Heart right ventricle (tissue), 16 donors: ENCODE measurements at regions not wholly inside any gene's neighbourhood (a gene's known extent, or its start where the extent isn't known, plus 50 kb on each side); places are given as distances from the start of the nearest gene placed in this dataset.
"Not testable (repeated sequence)": the region's sequence is repeated elsewhere in the genome, so short reads cannot be mapped to it uniquely, and the experiment has no call there.

Experiments
- ATAC-seq, 8 donors: fragments of 200-7000 bp; cut with Tn5 transposase; one replicate each; pipeline ENCODE4 v1.9.1; 2020; ENCODE audit warnings: mild to moderate bottlenecking in 8 of 8, moderate library complexity in 8 of 8, moderate number of reproducible peaks in 1 of 8
- DNase-seq, 2 donors: peaks; one replicate each; pipeline ENCODE4 v3.0.0-alpha.2; 2020
- H3K27ac ChIP-seq, 10 donors: fragments of 200-600 bp; sonication (generic) in 2 of 10; one replicate each; pipeline versions ENCODE4 v1.5.0 to v1.8.0; 2020 to 2022; ENCODE audit warnings: mild to moderate bottlenecking in 3 of 10
- H3K27me3 ChIP-seq, 7 donors: fragments of 200-600 bp; one replicate each; pipeline ENCODE4 v1.8.0; 2021 to 2022; ENCODE audit warnings: mild to moderate bottlenecking in 2 of 7
- H3K36me3 ChIP-seq, 9 donors: fragments of 200-600 bp; sonication (generic) in 1 of 9; one replicate each; pipeline versions ENCODE4 v1.5.0 to v1.8.0; 2020 to 2022; ENCODE audit warnings: mild to moderate bottlenecking in 2 of 9
- H3K4me1 ChIP-seq, 9 donors: fragments of 200-600 bp; sonication (generic) in 1 of 9; one replicate each; pipeline versions ENCODE4 v1.5.0 to v1.8.0; 2020 to 2022; ENCODE audit warnings: mild to moderate bottlenecking in 4 of 9
- H3K4me3 ChIP-seq, 10 donors: fragments of 200-600 bp; sonication (generic) in 2 of 10; one replicate each; pipeline versions ENCODE4 v1.5.0 to v1.8.0; 2020 to 2022; ENCODE audit warnings: mild to moderate bottlenecking in 7 of 10, moderate library complexity in 2 of 10
- H3K9me3 ChIP-seq, 11 donors: fragments of 200-600 bp in 10 of 11; sonication (generic) in 2 of 11; one replicate each; pipeline versions ENCODE4 v1.5.0 to v1.8.0; 2013 to 2022; ENCODE audit warnings: mild to moderate bottlenecking in 2 of 11, control low read depth in 1 of 11, moderate library complexity in 1 of 11
- CTCF ChIP-seq, 9 donors: fragments of 200-600 bp; sonication (generic) in 2 of 9; IDR thresholded peaks; one replicate each; pipeline versions ENCODE4 v1.5.0 to v1.8.0; 2021 to 2022; ENCODE audit warnings: antibody characterized with exemption in 9 of 9, mild to moderate bottlenecking in 5 of 9, moderate library complexity in 1 of 9
- WGBS, 2 donors: extraction: QIAGEN DNeasy Blood & Tissue Kit; methylation state at CpG; one replicate each; pipeline ENCODE4 v1.1.7; 2013; ENCODE audit warnings: inconsistent platforms in 1 of 2; 5-methylcytosine and 5-hydroxymethylcytosine counted together
- intact Hi-C, 10 donors: fragments of 100-400 bp; cut with DNase I; formaldehyde crosslinking; loops; one replicate each; pipeline versions ENCODE4 v1.11.1 to v1.14.2; 2022
- donor health status: Arrhythmogenic right ventricular cardiomyopathy.
- donor health status: ischemic (EF 13 %, LVEDD 7.1; RV severe dilation, severe dysfunction).
- donor health status: healthy with polysubstance abuse.
- donor health status: DM: no; HTN: yes; CAD: no.
- donor health status: DM: no; HTN: no; CAD: no.
- donor health status: ischemic (EF 25% LVEDD 6.9; RV normal size, moderate dysfunction).
- donor health status: ischemic (EF 25% LVEDD 5.7; RV mildly dilated, moderate dysfunction).
- donor health status: healthy.
- donor health status: DM: yes; HTN: yes; CAD: no.
- donor health status: Ischemic cardiomyopathy.
- donor health status: ischemic (EF 35%, LVEDD 5.7; RV mildly dilated, moderate dysfunction).
- donor health status: nonischemic (EF 11% LVEDD 7.7; RV severe dilation, severe dysfunction).
- donor health status: DM: yes; HTN: yes; CAD: no.
- donor health status: PGD.
- donor health status: ischemic (EF 29% LVEDD 5.4; RV normal size, mild dysfunction).
- donor health status: nonischemic (EF 23%, LVEDD 6.1; RV moderate dilation, normal function).

GRCh38 chr1:87426463-87427249 is 98.0 kb downstream of the LMO4 start:
- Histone ChIP-seq H3K36me3 (no peaks in the 10 kb centered on the region), H3K4me3 (no peak overlapping the region), H3K27me3 (no peaks in the 10 kb centered on the region), H3K9me3 (peaks cover 0 to 3% (median 0%) of the 10 kb centered on the region in 11 donors), H3K4me1 (peaks cover 0 to 8% (median 0%) of the 10 kb centered on the region in 9 donors), H3K27ac (peak overlapping the region in 2 of 10 donors; percentile 10 to 35)
- ATAC-seq (peak in 7 of 8 donors; percentile 28 to 82 (median 61)), DNase-seq (peak in 1 of 2 donors; percentile 28)
- intact Hi-C loops = loop anchor here in 1 of 10 donors (2.0 kb wide), 1 partner anchor 24 kb away; no protein-coding TSS in a partner anchor
- 71 to 76% methylated on average over 12 of the region's 12 CpGs for WGBS, 2 donors
- TF ChIP-seq CTCF (IDR thresholded peaks at IDR 0.05) = no peak

DNA sequence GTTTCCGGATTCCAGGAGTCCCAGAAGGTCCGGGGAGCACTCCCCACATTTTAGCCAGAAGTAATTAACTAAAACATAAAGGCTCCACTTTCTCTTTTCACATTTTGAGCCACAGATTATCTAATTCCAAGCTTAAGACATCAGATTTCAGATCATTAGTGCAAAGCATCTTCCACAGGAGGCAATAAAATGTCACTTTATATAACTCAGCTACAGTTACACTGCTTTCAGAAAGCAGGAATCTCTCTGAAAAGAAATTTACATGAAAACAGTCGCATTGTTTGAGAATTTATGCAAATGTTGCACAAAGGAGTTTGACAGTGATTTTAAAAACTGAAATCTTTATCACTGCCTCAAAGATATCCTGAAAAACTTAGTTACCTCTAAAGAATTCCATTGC is 99.7 kb downstream of the LMO4 start:
- intact Hi-C loops = no loop called here
- no peak for TF ChIP-seq CTCF (IDR thresholded peaks at IDR 0.05)

DNA sequence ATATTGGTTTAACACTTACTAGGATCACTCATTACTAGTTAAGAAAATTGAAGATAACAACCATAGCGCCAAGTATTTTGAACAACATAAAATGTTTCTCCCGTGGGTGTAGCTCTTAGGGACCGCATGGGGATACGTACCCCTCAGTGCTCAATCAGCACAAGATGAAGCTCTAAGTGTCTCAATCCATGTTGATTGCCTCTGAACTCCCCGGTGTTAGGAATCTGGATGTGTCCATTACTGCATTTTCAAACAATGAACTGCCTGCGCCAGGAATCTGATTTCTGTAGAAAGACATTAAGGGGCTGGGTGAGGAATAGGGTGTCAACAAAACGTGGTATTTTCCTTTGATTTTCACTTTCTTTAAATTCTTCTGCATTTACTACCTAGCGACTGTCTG is 100.2 kb downstream of the LMO4 start:
- WGBS, 2 donors = 78 to 84% methylated on average over 8 of the region's 8 CpGs
- TF ChIP-seq CTCF (IDR thresholded peaks at IDR 0.05) = no peak

More for the DNA sequence above, 99.7 kb downstream of the LMO4 start:
- Histone ChIP-seq H3K9me3 (no peaks in the 10 kb centered on the region), H3K27ac (no peak overlapping the region), H3K4me1 (peaks cover 0 to 18% (median 0%) of the 10 kb centered on the region in 9 donors), H3K27me3 (no peaks in the 10 kb centered on the region), H3K4me3 (no peak overlapping the region), H3K36me3 (no peaks in the 10 kb centered on the region)
- ATAC-seq (no peak), DNase-seq (no peak)
- WGBS, 2 donors = 75 to 77% methylated on average over 3 of the region's 3 CpGs

GRCh38 chr1:87432685-87433084 is 104.0 kb downstream of the LMO4 start:
- Histone ChIP-seq H3K27ac (peak overlapping the region in 1 of 10 donors; percentile 22), H3K4me1 (peaks cover 0 to 33% (median 6%) of the 10 kb centered on the region in 9 donors), H3K36me3 (no peaks in the 10 kb centered on the region), H3K4me3 (no peak overlapping the region), H3K9me3 (no peaks in the 10 kb centered on the region), H3K27me3 (no peaks in the 10 kb centered on the region)
- intact Hi-C loops = loop anchor here in 1 of 10 donors (10.0 kb wide), 1 partner anchor 98 kb away; no protein-coding TSS in a partner anchor
- no peak for DNase-seq
- peak in 1 of 8 donors; percentile 18 for ATAC-seq
- WGBS, 2 donors = 40 to 64% methylated on average over 3 of the region's 3 CpGs
- no peak for TF ChIP-seq CTCF (IDR thresholded peaks at IDR 0.05)

More for the DNA sequence above, 100.2 kb downstream of the LMO4 start:
- DNase-seq = no peak
- Histone ChIP-seq H3K4me3 (no peak overlapping the region), H3K27ac (no peak overlapping the region), H3K27me3 (no peaks in the 10 kb centered on the region), H3K9me3 (no peaks in the 10 kb centered on the region), H3K4me1 (peaks cover 0 to 19% (median 0%) of the 10 kb centered on the region in 9 donors), H3K36me3 (no peaks in the 10 kb centered on the region)
- no peak for ATAC-seq
- intact Hi-C loops = no loop called here

DNA sequence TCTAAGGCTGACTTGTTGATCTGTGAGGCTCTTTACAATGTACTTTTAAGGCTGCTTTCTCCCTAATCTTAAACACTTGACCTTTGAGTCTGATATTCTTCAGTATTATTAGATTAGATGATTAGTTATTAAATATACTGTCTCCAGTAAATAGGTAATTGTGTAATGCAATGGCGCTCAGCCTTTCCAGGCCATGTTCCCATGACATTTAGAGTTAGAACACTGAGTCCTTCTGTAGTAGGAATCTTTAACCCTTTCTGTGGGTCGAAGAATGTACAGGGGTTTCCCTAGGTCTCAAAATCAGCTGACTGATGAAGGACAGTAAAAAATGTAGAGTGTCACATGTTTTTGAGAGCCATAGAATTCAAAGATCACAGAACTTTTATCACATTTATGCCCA is 104.4 kb downstream of the LMO4 start:
- WGBS, 2 donors = 53 to 66% methylated on average over 2 of the region's 2 CpGs
- Histone ChIP-seq H3K27ac (peak overlapping the region in 1 of 10 donors; percentile 22), H3K4me1 (peaks cover 0 to 37% (median 6%) of the 10 kb centered on the region in 9 donors)
- not testable (repeated sequence) for H3K36me3 ChIP-seq, DNase-seq, H3K27me3 ChIP-seq, H3K4me3 ChIP-seq, H3K9me3 ChIP-seq
- intact Hi-C loops = loop anchor here in 1 of 10 donors (10.0 kb wide), 1 partner anchor 98 kb away; no protein-coding TSS in a partner anchor
- peak in 3 of 8 donors; percentile 48 to 65 (median 55) for ATAC-seq
